Islet of Langerhans (tissue), 1 donor: ENCODE measurements at regions not wholly inside any gene's neighbourhood (a gene's known extent, or its start where the extent isn't known, plus 50 kb on each side); places are given as distances from the start of the nearest gene placed in this dataset.

Experiments
- FAIRE-seq: peaks from one replicate; lab custom pipeline; 2011; peaks lifted over from hg19 to GRCh38; lab: Jason Lieb, UNC

- no peak for FAIRE-seq
Observed at GRCh38 chr3:25046911-25047771, 380.9 kb upstream of the RARB start.

GRCh38 chr3:25049304-25049703, 378.8 kb upstream of the RARB start:
- FAIRE-seq, result no peak

GRCh38 chr3:25053360-25053759, 374.7 kb upstream of the RARB start:
- FAIRE-seq, result no peak

GRCh38 chr3:25056036-25056755, 371.9 kb upstream of the RARB start:
- FAIRE-seq, result no peak

GRCh38 chr3:25056803-25057351, 371.2 kb upstream of the RARB start:
- no peak for FAIRE-seq

- no peak for FAIRE-seq
Observed at GRCh38 chr3:25057379-25057778, 370.7 kb upstream of the RARB start.

- FAIRE-seq, result no peak
Observed at GRCh38 chr3:25064681-25065080, 363.4 kb upstream of the RARB start.

GRCh38 chr3:25069970-25070369, 358.1 kb upstream of the RARB start:
- no peak for FAIRE-seq

GRCh38 chr3:25071846-25072245, 356.2 kb upstream of the RARB start:
- FAIRE-seq, result no peak

GRCh38 chr3:25073423-25073822, 354.6 kb upstream of the RARB start:
- FAIRE-seq, result no peak

GRCh38 chr3:25074149-25074548, 353.9 kb upstream of the RARB start:
- FAIRE-seq, result no peak

GRCh38 chr3:25080461-25080860, 347.6 kb upstream of the RARB start:
- FAIRE-seq, result no peak

GRCh38 chr3:25084016-25084415, 344.0 kb upstream of the RARB start:
- FAIRE-seq, result no peak

GRCh38 chr3:25086721-25087120, 341.3 kb upstream of the RARB start:
- no peak for FAIRE-seq

GRCh38 chr3:25088284-25088683, 339.8 kb upstream of the RARB start:
- no peak for FAIRE-seq

GRCh38 chr3:25090698-25091453, 337.2 kb upstream of the RARB start:
- no peak for FAIRE-seq

- FAIRE-seq, result no peak
Observed at GRCh38 chr3:25091934-25092333, 336.1 kb upstream of the RARB start.

GRCh38 chr3:25094932-25095685, 333.0 kb upstream of the RARB start:
- FAIRE-seq, result no peak

- no peak for FAIRE-seq
Observed at GRCh38 chr3:25096536-25096935, 331.5 kb upstream of the RARB start.

GRCh38 chr3:25097023-25097422, 331.0 kb upstream of the RARB start:
- FAIRE-seq, result no peak

GRCh38 chr3:25099666-25100065, 328.4 kb upstream of the RARB start:
- no peak for FAIRE-seq

GRCh38 chr3:25103391-25103790, 324.7 kb upstream of the RARB start:
- no peak for FAIRE-seq
